ENCODE measurements at regions not wholly inside any gene's neighbourhood (a gene's known extent, or its start where the extent isn't known, plus 50 kb on each side); places are given as distances from the start of the nearest gene placed in this dataset.

DNA sequence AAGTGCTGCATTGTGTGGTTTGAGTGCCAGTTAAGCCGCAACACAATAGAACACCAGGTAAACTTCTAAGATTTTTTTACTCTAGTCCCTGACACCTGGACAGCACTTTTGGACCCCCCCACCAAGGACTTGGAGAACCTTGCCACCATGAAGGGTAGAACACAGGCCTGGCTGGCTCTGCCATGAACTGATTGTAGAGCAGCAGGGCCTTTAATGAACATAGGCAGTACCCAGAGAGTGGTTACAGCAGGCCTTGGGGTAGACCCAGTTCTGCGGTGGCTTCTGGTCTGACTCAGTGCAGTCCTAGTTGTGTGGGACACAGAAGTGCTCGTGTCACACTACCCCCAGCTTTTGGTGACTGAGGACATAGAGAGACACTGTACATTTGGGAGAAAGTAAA is 648.3 kb downstream of the PCDH19 start:
- TF ChIP-seq EZH2 (IDR thresholded peaks at IDR 0.05; ENCODE audit: insufficient read depth, poor library complexity, severe bottlenecking) (no peak), EZH2phosphoT487 (IDR thresholded peaks at IDR 0.05; ENCODE audit: insufficient read depth, low read depth) (no peak)
